MM.1S (cell line): ENCODE measurements at regions not wholly inside any gene's neighbourhood (a gene's known extent, or its start where the extent isn't known, plus 50 kb on each side); places are given as distances from the start of the nearest gene placed in this dataset.

Experiments
- DNase-seq: peaks from one replicate; pipeline ENCODE4 v3.0.0-alpha.2; 2015
- H2AFZ ChIP-seq: fragments of 300-600 bp; sonication (generic); 2 replicates; pipeline ENCODE4 v1.6.0; 2016; ENCODE audit warnings: antibody characterized with exemption, low read length
- H3F3A ChIP-seq: fragments of 300-600 bp; sonication (generic); 2 replicates; pipeline ENCODE4 v1.6.1; 2016; ENCODE audit warnings: mild to moderate bottlenecking, antibody characterized with exemption, low read length, moderate library complexity, mixed read lengths; ENCODE audit not compliant: insufficient read depth
- H3K27ac ChIP-seq: fragments of 300-600 bp; sonication (generic); 2 replicates; pipeline ENCODE4 v1.5.1; 2016; ENCODE audit warnings: mild to moderate bottlenecking, low read length
- H3K27me3 ChIP-seq: fragments of 300-600 bp; sonication (generic); replicated peaks from 2 replicates; pipeline ENCODE4 v1.6.0; 2016; ENCODE audit warnings: low read length; ENCODE audit not compliant: insufficient read depth
- H3K36me3 ChIP-seq: fragments of 300-600 bp; sonication (generic); replicated peaks from 2 replicates; pipeline ENCODE4 v1.6.1; 2016; ENCODE audit warnings: mild to moderate bottlenecking, low read length, mixed read lengths; ENCODE audit not compliant: insufficient read depth
- H3K4me1 ChIP-seq: fragments of 300-600 bp; sonication (generic); 2 replicates; pipeline ENCODE4 v1.6.1; 2016; ENCODE audit warnings: low read length, mixed read lengths
- H3K4me2 ChIP-seq: fragments of 300-600 bp; sonication (generic); 2 replicates; pipeline ENCODE4 v1.6.0; 2016; ENCODE audit warnings: low read depth, low read length
- H3K4me3 ChIP-seq: fragments of 300-600 bp; sonication (generic); 2 replicates; pipeline ENCODE4 v1.5.1; 2016; ENCODE audit warnings: low read length, mixed read lengths
- H3K79me2 ChIP-seq: fragments of 300-600 bp; sonication (generic); 2 replicates; pipeline ENCODE4 v1.6.1; 2016; ENCODE audit warnings: mixed run types, low read length, mixed read lengths
- H3K9ac ChIP-seq: fragments of 300-600 bp; sonication (generic); 2 replicates; pipeline ENCODE4 v1.6.1; 2016; ENCODE audit warnings: low read length, mixed read lengths
- H3K9me2 ChIP-seq: fragments of 300-600 bp; sonication (generic); replicated peaks from 2 replicates; pipeline ENCODE4 v1.6.1; 2016; ENCODE audit warnings: mild to moderate bottlenecking, low read length, mixed read lengths; ENCODE audit not compliant: insufficient read depth
- H3K9me3 ChIP-seq: fragments of 300-600 bp; sonication (generic); replicated peaks from 2 replicates; pipeline ENCODE4 v1.6.1; 2016; ENCODE audit warnings: mild to moderate bottlenecking, low read length, mixed read lengths; ENCODE audit not compliant: insufficient read depth
- H4K20me1 ChIP-seq: fragments of 300-600 bp; sonication (generic); 2 replicates; pipeline ENCODE4 v1.6.1; 2016; ENCODE audit warnings: mild to moderate bottlenecking, low read length, moderate library complexity, mixed read lengths; ENCODE audit not compliant: insufficient read depth
- CTCF ChIP-seq: fragments of 300-600 bp; sonication (generic); IDR thresholded peaks from 2 replicates; pipeline ENCODE4 v1.5.1; 2016; ENCODE audit warnings: antibody characterized with exemption, low read length, mixed read lengths
- EZH2 ChIP-seq: fragments of 300-600 bp; sonication (generic); optimal IDR thresholded peaks from 2 replicates; pipeline ENCODE3; 2017; ENCODE audit warnings: low read depth, mild to moderate bottlenecking, antibody characterized with exemption, low read length, mixed read lengths
- EZH2phosphoT487 ChIP-seq: fragments of 300-600 bp; sonication (generic); IDR thresholded peaks from 2 replicates; pipeline ENCODE4 v1.6.1; 2018; ENCODE audit warnings: antibody characterized with exemption, low read length

DNA sequence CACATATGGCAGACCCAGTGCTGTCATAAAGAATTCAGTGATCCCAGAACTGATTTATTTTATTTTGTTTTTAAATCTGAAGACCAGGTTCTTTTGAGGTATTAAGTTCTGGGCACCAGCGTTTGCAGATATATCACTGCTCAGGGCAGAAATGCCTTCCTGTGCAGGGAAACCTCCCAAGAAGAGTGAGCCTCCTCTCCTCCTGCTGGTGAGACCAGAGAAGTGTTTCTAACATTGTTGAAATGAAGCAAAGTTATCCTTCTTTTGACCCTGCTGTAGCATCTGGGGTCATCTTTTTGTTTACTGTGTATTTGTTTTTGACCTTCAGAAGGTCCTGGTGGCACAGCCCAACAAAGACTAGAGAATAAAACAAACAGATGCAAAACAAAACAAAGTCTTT is 94.0 kb downstream of the AQP4 start:
- Histone ChIP-seq H3K79me2 (no peaks in the 10 kb centered on the region), H3F3A (no peaks in the 10 kb centered on the region), H3K9ac (no peak overlapping the region), H3K4me1 (no peaks in the 10 kb centered on the region), H3K4me3 (no peak overlapping the region), H3K27ac (no peak overlapping the region), H3K36me3 (no peaks in the 10 kb centered on the region), H3K27me3 (no peaks in the 10 kb centered on the region), H3K4me2 (no peak overlapping the region), H2AFZ (no peak overlapping the region), H3K9me3 (no peaks in the 10 kb centered on the region), H4K20me1 (no peaks in the 10 kb centered on the region), H3K9me2 (no peaks in the 10 kb centered on the region)
- TF ChIP-seq EZH2phosphoT487 (no peak), CTCF (peak; percentile 41)
- peak; percentile 16 for DNase-seq

DNA sequence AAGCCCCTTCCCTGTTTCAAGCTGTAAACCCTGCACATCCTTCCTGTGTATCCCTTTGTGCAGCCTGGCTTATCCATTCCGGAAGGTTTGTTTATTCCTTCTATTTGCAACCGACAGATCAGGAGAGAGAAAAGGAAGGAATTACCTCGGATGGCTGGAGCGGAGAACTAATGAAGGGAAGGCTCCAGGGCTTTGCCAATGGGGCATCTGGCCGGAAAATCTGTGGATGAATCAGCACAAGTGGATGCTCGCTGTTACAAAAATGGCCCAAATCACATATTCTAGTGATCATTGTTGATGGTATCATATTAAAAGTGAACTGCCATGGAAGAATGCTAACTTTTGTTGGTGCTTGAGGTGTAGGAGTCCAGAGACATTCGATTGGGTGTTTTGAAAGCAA is 97.1 kb downstream of the AQP4 start:
- Histone ChIP-seq H3K4me3 (no peak overlapping the region), H3K36me3 (no peaks in the 10 kb centered on the region), H3K9me3 (no peaks in the 10 kb centered on the region), H3K9ac (no peak overlapping the region), H3K79me2 (no peaks in the 10 kb centered on the region), H3K9me2 (no peaks in the 10 kb centered on the region), H3K27ac (no peak overlapping the region), H3K4me1 (no peaks in the 10 kb centered on the region), H4K20me1 (no peaks in the 10 kb centered on the region), H3K27me3 (no peaks in the 10 kb centered on the region), H3F3A (no peaks in the 10 kb centered on the region), H3K4me2 (no peak overlapping the region), H2AFZ (no peak overlapping the region)
- TF ChIP-seq CTCF (no peak), EZH2phosphoT487 (no peak), EZH2 (no peak)
- no peak for DNase-seq

GRCh38 chr18:26765498-26765897 is 100.0 kb downstream of the AQP4 start:
- Histone ChIP-seq H3K79me2 (no peaks in the 10 kb centered on the region), H2AFZ (no peak overlapping the region), H3K4me3 (no peak overlapping the region), H3K9me2 (no peaks in the 10 kb centered on the region), H3K27me3 (no peaks in the 10 kb centered on the region), H3K36me3 (no peaks in the 10 kb centered on the region), H3K9ac (no peak overlapping the region), H3K4me2 (no peak overlapping the region), H3K4me1 (no peaks in the 10 kb centered on the region), H3K27ac (no peak overlapping the region), H4K20me1 (no peaks in the 10 kb centered on the region), H3F3A (no peaks in the 10 kb centered on the region), H3K9me3 (no peaks in the 10 kb centered on the region)
- no peak for DNase-seq
- TF ChIP-seq CTCF = no peak
- TF ChIP-seq EZH2phosphoT487 = no peak
- no peak for TF ChIP-seq EZH2
